ENCODE measurements at regions not wholly inside any gene's neighbourhood (a gene's known extent, or its start where the extent isn't known, plus 50 kb on each side); places are given as distances from the start of the nearest gene placed in this dataset.
"Not testable (repeated sequence)": the region's sequence is repeated elsewhere in the genome, so short reads cannot be mapped to it uniquely, and the experiment has no call there.

DNA sequence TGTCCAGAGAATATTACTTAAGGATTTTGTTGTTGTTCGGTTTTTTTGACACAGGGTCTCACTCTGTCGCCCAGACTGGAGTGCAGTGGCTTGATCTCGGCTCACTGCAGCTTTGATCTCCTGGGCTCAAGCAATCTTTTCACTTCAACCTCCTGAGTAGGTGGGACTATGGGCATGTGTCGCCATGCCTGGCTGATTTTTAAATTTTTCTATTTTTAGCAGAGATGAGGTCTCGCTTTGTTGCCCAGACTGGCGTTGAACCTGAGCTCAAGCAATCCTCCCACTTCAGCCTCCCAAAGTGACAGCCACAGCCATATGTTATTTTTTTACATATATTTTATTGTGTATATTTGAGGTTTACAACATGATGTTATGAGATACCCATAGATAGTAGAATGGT, 86.8 kb upstream of the UMPS start:
- H3F3A ChIP-seq (ENCODE audit: insufficient read depth): no peaks in the 10 kb centered on the region
- no peaks in the 10 kb centered on the region for H3K9me3 ChIP-seq (ENCODE audit: insufficient read depth, low read length)
- H2AFZ ChIP-seq (ENCODE audit: low read depth, low read length, severe bottlenecking): no peak overlapping the region
- no peaks in the 10 kb centered on the region for H3K27me3 ChIP-seq (ENCODE audit: low read length)
- no peak overlapping the region for H3K27ac ChIP-seq (ENCODE audit: low read depth, low read length)
- H3K9me2 ChIP-seq (replicated peaks; ENCODE audit: insufficient read depth, low read length): no peaks in the 10 kb centered on the region
- H3K4me3 ChIP-seq (ENCODE audit: insufficient read depth, low read length, poor library complexity, severe bottlenecking): no peak overlapping the region
- H3K4me2 ChIP-seq (ENCODE audit: low read depth, low read length, poor library complexity, severe bottlenecking): no peak overlapping the region
- H3K9ac ChIP-seq (ENCODE audit: low read length): no peak overlapping the region
- H4K20me1 ChIP-seq (ENCODE audit: low read depth, low read length): no peaks in the 10 kb centered on the region
- H3K36me3 ChIP-seq (ENCODE audit: low read length): no peaks in the 10 kb centered on the region
- H3K79me2 ChIP-seq (ENCODE audit: insufficient read depth, low read length): no peaks in the 10 kb centered on the region
- TF ChIP-seq, protein P1, sequence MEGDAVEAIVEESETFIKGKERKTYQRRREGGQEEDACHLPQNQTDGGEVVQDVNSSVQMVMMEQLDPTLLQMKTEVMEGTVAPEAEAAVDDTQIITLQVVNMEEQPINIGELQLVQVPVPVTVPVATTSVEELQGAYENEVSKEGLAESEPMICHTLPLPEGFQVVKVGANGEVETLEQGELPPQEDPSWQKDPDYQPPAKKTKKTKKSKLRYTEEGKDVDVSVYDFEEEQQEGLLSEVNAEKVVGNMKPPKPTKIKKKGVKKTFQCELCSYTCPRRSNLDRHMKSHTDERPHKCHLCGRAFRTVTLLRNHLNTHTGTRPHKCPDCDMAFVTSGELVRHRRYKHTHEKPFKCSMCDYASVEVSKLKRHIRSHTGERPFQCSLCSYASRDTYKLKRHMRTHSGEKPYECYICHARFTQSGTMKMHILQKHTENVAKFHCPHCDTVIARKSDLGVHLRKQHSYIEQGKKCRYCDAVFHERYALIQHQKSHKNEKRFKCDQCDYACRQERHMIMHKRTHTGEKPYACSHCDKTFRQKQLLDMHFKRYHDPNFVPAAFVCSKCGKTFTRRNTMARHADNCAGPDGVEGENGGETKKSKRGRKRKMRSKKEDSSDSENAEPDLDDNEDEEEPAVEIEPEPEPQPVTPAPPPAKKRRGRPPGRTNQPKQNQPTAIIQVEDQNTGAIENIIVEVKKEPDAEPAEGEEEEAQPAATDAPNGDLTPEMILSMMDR (IDR thresholded peaks at IDR 0.05; ENCODE audit: insufficient read depth, low read length, poor library complexity, severe bottlenecking): no peak
- TF ChIP-seq EZH2phosphoT487 (conservative IDR thresholded peaks at IDR 0.05; ENCODE audit: low read length): no peak

DNA sequence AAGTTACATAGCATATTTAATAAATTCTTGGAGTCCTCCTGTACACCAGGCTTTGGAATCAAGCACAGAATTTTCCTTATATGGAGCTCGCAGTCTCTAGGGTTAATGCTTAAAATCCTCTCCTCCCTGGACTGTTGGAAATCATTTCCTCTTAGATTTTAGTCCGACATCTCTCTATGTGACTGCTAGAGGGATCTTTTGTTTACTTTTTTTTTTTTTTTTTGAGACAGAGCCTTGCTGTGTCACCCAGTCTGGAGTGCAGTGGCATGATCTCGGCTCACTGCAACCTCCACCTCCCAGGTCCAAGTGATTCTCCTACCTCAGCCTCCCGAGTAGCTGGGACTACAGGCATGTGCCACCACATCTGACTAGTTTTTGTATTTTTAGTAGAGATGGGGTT, 84.1 kb upstream of the UMPS start:
- not testable (repeated sequence) for H3K9ac ChIP-seq (ENCODE audit: low read length); H3K9me2 ChIP-seq (replicated peaks; ENCODE audit: insufficient read depth, low read length); H3K4me3 ChIP-seq (ENCODE audit: insufficient read depth, low read length, poor library complexity, severe bottlenecking); H3K9me3 ChIP-seq (ENCODE audit: insufficient read depth, low read length); H3F3A ChIP-seq (ENCODE audit: insufficient read depth); H3K79me2 ChIP-seq (ENCODE audit: insufficient read depth, low read length); H3K36me3 ChIP-seq (ENCODE audit: low read length); H3K27me3 ChIP-seq (ENCODE audit: low read length); H3K27ac ChIP-seq (ENCODE audit: low read depth, low read length); H3K4me2 ChIP-seq (ENCODE audit: low read depth, low read length, poor library complexity, severe bottlenecking); H2AFZ ChIP-seq (ENCODE audit: low read depth, low read length, severe bottlenecking); H4K20me1 ChIP-seq (ENCODE audit: low read depth, low read length)

DNA sequence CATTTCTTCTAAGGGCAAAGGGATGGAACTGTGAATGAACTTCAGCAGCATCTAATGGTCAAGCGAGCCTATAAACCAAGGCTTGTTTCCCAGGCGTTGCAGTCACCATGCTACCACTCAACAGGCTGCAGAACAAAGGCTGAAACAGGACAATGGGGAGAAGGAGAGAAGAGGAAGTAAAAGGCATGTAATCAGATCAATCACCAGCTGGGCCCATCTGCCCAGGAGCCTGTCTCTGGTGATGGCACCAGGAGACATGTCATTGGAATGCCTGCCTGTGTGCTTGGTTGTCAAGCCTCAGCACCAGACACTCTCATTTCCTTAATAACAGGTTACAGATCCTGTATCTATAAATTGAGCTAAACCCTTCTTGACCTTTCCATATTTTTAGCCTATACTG, 81.7 kb upstream of the UMPS start:
- H3F3A ChIP-seq (ENCODE audit: insufficient read depth): no peaks in the 10 kb centered on the region
- H3K4me2 ChIP-seq (ENCODE audit: low read depth, low read length, poor library complexity, severe bottlenecking): no peak overlapping the region

DNA sequence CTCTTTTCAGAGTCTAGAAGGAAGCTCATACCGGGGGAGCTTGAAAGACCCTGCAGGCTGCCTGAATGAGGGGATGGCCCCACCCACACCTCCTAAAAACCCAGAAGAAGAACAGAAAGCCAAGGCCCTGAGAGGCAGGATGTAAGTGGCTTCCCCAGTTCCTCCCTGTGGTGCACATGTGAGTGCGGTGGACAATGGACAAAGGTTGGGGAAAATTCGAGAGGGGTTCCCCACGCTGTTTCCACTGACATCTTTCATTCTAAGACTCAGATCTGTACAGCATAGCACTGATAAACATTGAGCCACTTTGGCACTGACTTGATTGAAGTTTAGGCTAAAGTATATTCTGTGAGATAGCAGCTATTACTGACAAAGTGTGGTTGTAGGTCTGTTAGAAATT, 79.5 kb upstream of the UMPS start:
- Histone ChIP-seq H2AFZ (ENCODE audit: low read depth, low read length, severe bottlenecking) (no peak overlapping the region), H3K9me3 (ENCODE audit: insufficient read depth, low read length) (no peaks in the 10 kb centered on the region), H3F3A (ENCODE audit: insufficient read depth) (no peaks in the 10 kb centered on the region), H3K27me3 (ENCODE audit: low read length) (no peaks in the 10 kb centered on the region), H3K79me2 (ENCODE audit: insufficient read depth, low read length) (no peaks in the 10 kb centered on the region), H3K4me3 (ENCODE audit: insufficient read depth, low read length, poor library complexity, severe bottlenecking) (no peak overlapping the region), H4K20me1 (ENCODE audit: low read depth, low read length) (no peaks in the 10 kb centered on the region), H3K36me3 (ENCODE audit: low read length) (no peaks in the 10 kb centered on the region), H3K9me2 (replicated peaks; ENCODE audit: insufficient read depth, low read length) (no peaks in the 10 kb centered on the region), H3K9ac (ENCODE audit: low read length) (no peak overlapping the region), H3K4me2 (ENCODE audit: low read depth, low read length, poor library complexity, severe bottlenecking) (no peak overlapping the region), H3K27ac (ENCODE audit: low read depth, low read length) (no peak overlapping the region)
- no peak for TF ChIP-seq EZH2phosphoT487 (conservative IDR thresholded peaks at IDR 0.05; ENCODE audit: low read length)
- TF ChIP-seq, protein P1 (IDR thresholded peaks at IDR 0.05; ENCODE audit: insufficient read depth, low read length, poor library complexity, severe bottlenecking): no peak

More for the DNA sequence above, 81.7 kb upstream of the UMPS start:
- Histone ChIP-seq H3K9me2 (replicated peaks; ENCODE audit: insufficient read depth, low read length) (no peaks in the 10 kb centered on the region), H4K20me1 (ENCODE audit: low read depth, low read length) (no peaks in the 10 kb centered on the region), H3K4me3 (ENCODE audit: insufficient read depth, low read length, poor library complexity, severe bottlenecking) (no peak overlapping the region), H3K9me3 (ENCODE audit: insufficient read depth, low read length) (no peaks in the 10 kb centered on the region), H3K79me2 (ENCODE audit: insufficient read depth, low read length) (no peaks in the 10 kb centered on the region), H3K27me3 (ENCODE audit: low read length) (no peaks in the 10 kb centered on the region), H3K36me3 (ENCODE audit: low read length) (no peaks in the 10 kb centered on the region), H3K27ac (ENCODE audit: low read depth, low read length) (no peak overlapping the region), H2AFZ (ENCODE audit: low read depth, low read length, severe bottlenecking) (no peak overlapping the region), H3K9ac (ENCODE audit: low read length) (no peak overlapping the region)
- no peak for TF ChIP-seq EZH2phosphoT487 (conservative IDR thresholded peaks at IDR 0.05; ENCODE audit: low read length)
- TF ChIP-seq, protein P1 (IDR thresholded peaks at IDR 0.05; ENCODE audit: insufficient read depth, low read length, poor library complexity, severe bottlenecking): no peak

DNA sequence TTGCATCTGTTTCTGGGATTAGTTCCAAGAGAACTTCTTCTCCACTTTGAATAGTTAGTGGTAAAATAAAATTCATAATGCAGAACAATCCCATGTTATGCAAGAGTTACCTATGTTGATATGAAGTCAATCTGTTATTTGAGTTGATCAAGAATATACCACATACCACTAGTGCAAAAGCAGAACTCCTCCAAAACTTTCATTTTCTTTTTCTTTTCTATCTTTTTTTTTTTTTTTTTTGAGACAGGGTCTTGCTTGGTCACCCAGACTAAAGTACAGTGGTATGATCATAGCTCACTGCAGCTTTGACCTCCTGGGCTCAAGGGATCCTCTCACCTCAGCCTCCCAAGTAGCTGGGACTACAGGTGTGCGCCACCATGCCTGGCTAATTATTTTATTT, 78.8 kb upstream of the UMPS start:
- not testable (repeated sequence) for H3K79me2 ChIP-seq (ENCODE audit: insufficient read depth, low read length); H3K27me3 ChIP-seq (ENCODE audit: low read length); H3F3A ChIP-seq (ENCODE audit: insufficient read depth); H2AFZ ChIP-seq (ENCODE audit: low read depth, low read length, severe bottlenecking); H4K20me1 ChIP-seq (ENCODE audit: low read depth, low read length); H3K4me3 ChIP-seq (ENCODE audit: insufficient read depth, low read length, poor library complexity, severe bottlenecking); H3K9me2 ChIP-seq (replicated peaks; ENCODE audit: insufficient read depth, low read length); H3K27ac ChIP-seq (ENCODE audit: low read depth, low read length); H3K9me3 ChIP-seq (ENCODE audit: insufficient read depth, low read length); H3K9ac ChIP-seq (ENCODE audit: low read length); H3K36me3 ChIP-seq (ENCODE audit: low read length); H3K4me2 ChIP-seq (ENCODE audit: low read depth, low read length, poor library complexity, severe bottlenecking)

Measured in SU-DHL-6 (cell line).